RWPE1 (cell line): ENCODE measurements at regions not wholly inside any gene's neighbourhood (a gene's known extent, or its start where the extent isn't known, plus 50 kb on each side); places are given as distances from the start of the nearest gene placed in this dataset.

Experiments
- CTCF ChIA-PET: fragments of 350-600 bp; sonication (Branson Sonifier 250); formaldehyde crosslinking; extraction: SDS; loops from one replicate; lab custom pipeline; 2021; lab: Yijun Ruan, JAX
- POLR2A ChIA-PET: fragments of 400-600 bp; formaldehyde crosslinking; extraction: SDS; loops from one replicate; lab custom pipeline; 2020; ENCODE audit warnings: antibody characterized with exemption; ENCODE audit not compliant: low non-redundant PET; lab: Yijun Ruan, JAX
- DNase-seq: peaks from one replicate; pipeline ENCODE4 v3.0.0; 2012; ENCODE audit warnings: low spot score
- H3K27ac ChIP-seq: fragments of 450-650 bp; 2 replicates; pipeline ENCODE4 v1.5.1; 2017
- TF ChIP-seq, protein P1 (sequence below): fragments of 450-650 bp; conservative IDR thresholded peaks from 2 replicates; pipeline ENCODE4 v1.5.1; 2017; ENCODE audit warnings: low read depth, mild to moderate bottlenecking

DNA sequence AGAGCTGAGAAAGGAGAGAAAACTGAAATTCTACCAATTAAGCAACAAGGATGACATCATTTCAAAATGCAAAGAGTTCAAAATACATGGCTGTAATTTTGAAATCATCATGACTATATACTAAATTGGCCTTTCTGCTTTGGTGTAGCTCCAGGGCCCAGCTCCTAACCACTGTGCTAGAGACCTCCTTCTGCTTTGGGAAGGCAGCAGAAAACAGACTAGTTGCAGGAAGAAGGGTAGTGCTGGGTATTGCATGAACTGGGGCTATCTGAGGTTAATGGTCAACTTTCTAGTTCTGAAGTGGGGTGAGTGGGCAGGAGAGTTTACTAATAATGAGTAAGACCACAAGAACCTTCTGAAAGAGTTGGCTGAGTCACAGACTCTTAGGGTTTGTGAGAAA lies 66.2 kb downstream of the PTGER2 start:
- no peak overlapping the region for H3K27ac ChIP-seq
- ChIA-PET CTCF (no interaction called here), POLR2A (no interaction called here)
- DNase-seq, result peak; percentile 20
- TF ChIP-seq, protein P1, sequence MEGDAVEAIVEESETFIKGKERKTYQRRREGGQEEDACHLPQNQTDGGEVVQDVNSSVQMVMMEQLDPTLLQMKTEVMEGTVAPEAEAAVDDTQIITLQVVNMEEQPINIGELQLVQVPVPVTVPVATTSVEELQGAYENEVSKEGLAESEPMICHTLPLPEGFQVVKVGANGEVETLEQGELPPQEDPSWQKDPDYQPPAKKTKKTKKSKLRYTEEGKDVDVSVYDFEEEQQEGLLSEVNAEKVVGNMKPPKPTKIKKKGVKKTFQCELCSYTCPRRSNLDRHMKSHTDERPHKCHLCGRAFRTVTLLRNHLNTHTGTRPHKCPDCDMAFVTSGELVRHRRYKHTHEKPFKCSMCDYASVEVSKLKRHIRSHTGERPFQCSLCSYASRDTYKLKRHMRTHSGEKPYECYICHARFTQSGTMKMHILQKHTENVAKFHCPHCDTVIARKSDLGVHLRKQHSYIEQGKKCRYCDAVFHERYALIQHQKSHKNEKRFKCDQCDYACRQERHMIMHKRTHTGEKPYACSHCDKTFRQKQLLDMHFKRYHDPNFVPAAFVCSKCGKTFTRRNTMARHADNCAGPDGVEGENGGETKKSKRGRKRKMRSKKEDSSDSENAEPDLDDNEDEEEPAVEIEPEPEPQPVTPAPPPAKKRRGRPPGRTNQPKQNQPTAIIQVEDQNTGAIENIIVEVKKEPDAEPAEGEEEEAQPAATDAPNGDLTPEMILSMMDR, result no peak
